ENCODE measurements at regions not wholly inside any gene's neighbourhood (a gene's known extent, or its start where the extent isn't known, plus 50 kb on each side); places are given as distances from the start of the nearest gene placed in this dataset.

DNA sequence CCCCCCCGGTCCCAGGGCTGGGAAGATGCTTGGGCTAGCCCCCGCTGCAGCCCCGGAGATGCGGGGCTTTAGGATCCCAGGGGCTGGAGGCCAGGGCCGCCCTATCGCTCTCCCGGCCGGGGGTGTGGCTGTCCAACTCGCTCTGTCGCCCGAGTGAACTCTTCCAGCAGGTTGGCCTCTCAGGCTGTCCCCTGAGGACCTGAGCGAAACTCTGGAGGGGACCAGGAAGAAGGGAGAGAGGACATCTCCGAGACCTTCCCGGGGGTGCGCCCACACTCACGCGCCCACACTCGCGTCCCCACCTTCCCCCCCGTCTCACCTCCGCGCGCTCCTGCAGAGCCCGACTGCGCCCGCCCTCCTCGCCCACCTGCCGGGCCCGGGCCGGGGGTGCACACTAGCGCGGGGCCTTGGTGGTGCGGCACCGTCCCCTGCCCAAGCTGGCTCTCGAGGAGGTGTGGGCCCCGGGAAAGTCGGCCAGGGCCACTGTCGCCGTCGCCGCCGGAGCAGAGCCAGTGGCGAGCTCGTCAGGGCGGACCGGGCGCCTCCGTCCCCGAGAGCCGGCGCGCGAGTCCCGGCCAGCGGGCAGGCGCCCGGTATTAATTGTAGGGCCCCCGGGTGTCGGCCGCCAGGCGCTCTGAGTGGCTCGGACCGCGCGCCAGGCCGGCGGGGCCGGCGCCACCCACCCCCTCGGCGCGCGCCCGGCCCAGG lies 101.7 kb upstream of the SVIL start:
- H2AFZ ChIP-seq (ENCODE audit: low read depth, low read length): peak overlapping the region; percentile 70
- H3K4me2 ChIP-seq (ENCODE audit: insufficient read depth, low read length): peak overlapping the region; percentile 55
- peak overlapping the region; percentile 83 for H3K9ac ChIP-seq (replicated peaks; ENCODE audit: extremely low read depth, insufficient read depth, low read length)
- intact Hi-C loops (cut with micrococcal nuclease) (loop anchor here (1.0 to 10.0 kb wide), 11 partner anchors 21 to 266 kb away; no protein-coding TSS in a partner anchor), dilution Hi-C loops (cut with MboI; ENCODE audit: extremely low pct_ligation_motif_present, low sequenced_read_pairs) (no loop called here)
- H3K27ac ChIP-seq (ENCODE audit: insufficient read depth, low read depth, low read length): peak overlapping the region; percentile 82
- no peaks in the 10 kb centered on the region for H3K9me1 ChIP-seq (replicated peaks; ENCODE audit: control insufficient read depth, extremely low read depth, insufficient read depth, low read length)
- H3K4me1 ChIP-seq (ENCODE audit: control insufficient read depth, extremely low read depth, insufficient read depth, low read length): peaks cover 15% of the 10 kb centered on the region
- BruUV-seq (replicated peaks): TSS peak; percentile 37
- peak overlapping the region; percentile 69 to 88 (median 82) for H3K4me3 ChIP-seq (replicated peaks in 1 of 3; ENCODE audit: insufficient read depth in 1 of 3, low read depth in 1 of 3, low read length in 3 of 3)
- no peaks in the 10 kb centered on the region for H3K9me3 ChIP-seq (replicated peaks; ENCODE audit: control insufficient read depth, insufficient read depth, low read length)
- FAIRE-seq (peak; percentile 47), DNase-seq (ENCODE audit: low read depth, low spot score) (peak; percentile 59)
- TF ChIP-seq FOS (IDR thresholded peaks at IDR 0.05; ENCODE audit: borderline replicate concordance, insufficient read depth, low read length): no peak
- peak; percentile 84 for TF ChIP-seq POLR2AphosphoS5 (IDR thresholded peaks at IDR 0.05; ENCODE audit: insufficient read depth, low read depth, low read length)
- peak; percentile 21 for TF ChIP-seq POLR2A (IDR thresholded peaks at IDR 0.05; ENCODE audit: low read depth, low read length)
- ChIA-PET CTCF (interaction anchor here (0.6 to 3.2 kb wide), 22 partner anchors 9 to 266 kb away, joined by 3 to 28 read pairs (median 5); no protein-coding TSS in a partner anchor), POLR2A (no interaction called here)
- no peaks in the 10 kb centered on the region for H3K36me3 ChIP-seq (ENCODE audit: control insufficient read depth in 2 of 2, extremely low read depth in 1 of 2, insufficient read depth in 2 of 2, low read length in 2 of 2)
- peaks cover 34% of the 10 kb centered on the region for H3K79me2 ChIP-seq (ENCODE audit: control insufficient read depth, insufficient read depth, low read length)
- H4K20me1 ChIP-seq (replicated peaks; ENCODE audit: control insufficient read depth, extremely low read depth, insufficient read depth, low read length): no peaks in the 10 kb centered on the region
- no peaks in the 10 kb centered on the region for H3K27me3 ChIP-seq (ENCODE audit: control insufficient read depth in 2 of 2, insufficient read depth in 2 of 2, low read length in 2 of 2)

DNA sequence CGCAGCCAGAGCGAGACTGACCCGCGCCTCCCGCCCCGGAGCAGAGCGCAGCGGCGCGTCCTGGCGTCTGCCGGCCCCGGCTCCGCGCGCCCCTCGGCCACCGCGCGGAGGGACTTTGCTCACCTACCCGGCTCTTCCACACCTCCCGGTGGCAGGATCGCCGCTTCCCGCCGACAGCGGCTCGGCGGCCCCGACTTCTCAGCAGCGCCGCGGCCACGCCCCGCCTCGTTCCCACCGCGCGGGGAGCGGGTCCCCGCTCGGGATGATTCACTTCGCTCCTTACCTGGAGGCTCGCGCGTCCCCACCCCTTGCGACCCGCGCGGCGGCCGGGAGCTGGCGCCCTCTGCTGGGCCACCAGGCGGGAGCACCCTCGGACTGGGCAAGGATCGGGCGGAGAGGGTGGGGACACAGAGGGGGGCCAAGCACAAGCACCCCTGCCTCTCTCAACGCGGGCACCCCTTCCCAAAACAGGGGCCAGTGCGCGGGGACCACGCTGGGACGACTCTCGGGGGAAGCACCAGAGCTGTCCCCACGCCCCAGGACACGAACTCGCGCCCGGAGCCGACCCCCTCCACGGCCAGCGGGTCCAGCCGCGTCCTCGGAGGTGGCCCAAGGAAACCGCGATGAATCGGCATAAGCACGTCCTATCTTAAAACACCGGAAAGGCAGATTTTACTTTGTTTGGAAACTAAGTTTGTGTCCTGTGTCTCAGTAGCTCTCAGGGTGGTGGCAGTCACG lies 101.0 kb upstream of the SVIL start:
- dilution Hi-C loops (cut with MboI; ENCODE audit: extremely low pct_ligation_motif_present, low sequenced_read_pairs) (no loop called here), intact Hi-C loops (cut with micrococcal nuclease) (loop anchor here (1.0 to 10.0 kb wide), 13 partner anchors 22 to 267 kb away; no protein-coding TSS in a partner anchor)
- H3K9me1 ChIP-seq (replicated peaks; ENCODE audit: control insufficient read depth, extremely low read depth, insufficient read depth, low read length): no peaks in the 10 kb centered on the region
- H3K9me3 ChIP-seq (replicated peaks; ENCODE audit: control insufficient read depth, insufficient read depth, low read length): no peaks in the 10 kb centered on the region
- peak overlapping the region; percentile 83 for H3K9ac ChIP-seq (replicated peaks; ENCODE audit: extremely low read depth, insufficient read depth, low read length)
- H3K27me3 ChIP-seq (ENCODE audit: control insufficient read depth in 2 of 2, insufficient read depth in 2 of 2, low read length in 2 of 2): no peaks in the 10 kb centered on the region
- H3K4me2 ChIP-seq (ENCODE audit: insufficient read depth, low read length): peak overlapping the region; percentile 55
- H2AFZ ChIP-seq (ENCODE audit: low read depth, low read length): peak overlapping the region; percentile 70
- BruUV-seq (replicated peaks): no TSS peak
- H3K4me3 ChIP-seq (replicated peaks in 1 of 3; ENCODE audit: insufficient read depth in 1 of 3, low read depth in 1 of 3, low read length in 3 of 3): peak overlapping the region; percentile 69 to 88 (median 82)
- no peaks in the 10 kb centered on the region for H3K36me3 ChIP-seq (ENCODE audit: control insufficient read depth in 2 of 2, extremely low read depth in 1 of 2, insufficient read depth in 2 of 2, low read length in 2 of 2)
- DNase-seq (ENCODE audit: low read depth, low spot score): peak; percentile 89
- H3K79me2 ChIP-seq (ENCODE audit: control insufficient read depth, insufficient read depth, low read length): peaks cover 39% of the 10 kb centered on the region
- H3K27ac ChIP-seq (ENCODE audit: insufficient read depth, low read depth, low read length): peak overlapping the region; percentile 82
- no peaks in the 10 kb centered on the region for H4K20me1 ChIP-seq (replicated peaks; ENCODE audit: control insufficient read depth, extremely low read depth, insufficient read depth, low read length)
- H3K4me1 ChIP-seq (ENCODE audit: control insufficient read depth, extremely low read depth, insufficient read depth, low read length): peaks cover 15% of the 10 kb centered on the region
- FAIRE-seq: no peak
- POLR2A ChIA-PET: no interaction called here
- CTCF ChIA-PET: interaction anchor here (0.6 to 3.2 kb wide), 24 partner anchors 9 to 266 kb away, joined by 3 to 28 read pairs (median 5); no protein-coding TSS in a partner anchor
- TF ChIP-seq GATA2 (IDR thresholded peaks at IDR 0.05; ENCODE audit: insufficient read depth, insufficient read length, low read depth, low read length) (no peak), POLR2A (IDR thresholded peaks at IDR 0.05; ENCODE audit: low read depth, low read length) (peak; percentile 20), EZH2 (IDR thresholded peaks at IDR 0.05; ENCODE audit: borderline replicate concordance, low read depth, low read length, severe bottlenecking) (no peak), POLR2AphosphoS5 (IDR thresholded peaks at IDR 0.05; ENCODE audit: insufficient read depth, low read depth, low read length) (no peak), JUN (IDR thresholded peaks at IDR 0.05; ENCODE audit: borderline replicate concordance, insufficient read depth, insufficient read length, low read depth) (no peak), MYC (IDR thresholded peaks at IDR 0.05; ENCODE audit: low read depth, low read length) (no peak), FOS (IDR thresholded peaks at IDR 0.05; ENCODE audit: borderline replicate concordance, insufficient read depth, low read length) (peak; percentile 61)
- TF ChIP-seq, protein P1, sequence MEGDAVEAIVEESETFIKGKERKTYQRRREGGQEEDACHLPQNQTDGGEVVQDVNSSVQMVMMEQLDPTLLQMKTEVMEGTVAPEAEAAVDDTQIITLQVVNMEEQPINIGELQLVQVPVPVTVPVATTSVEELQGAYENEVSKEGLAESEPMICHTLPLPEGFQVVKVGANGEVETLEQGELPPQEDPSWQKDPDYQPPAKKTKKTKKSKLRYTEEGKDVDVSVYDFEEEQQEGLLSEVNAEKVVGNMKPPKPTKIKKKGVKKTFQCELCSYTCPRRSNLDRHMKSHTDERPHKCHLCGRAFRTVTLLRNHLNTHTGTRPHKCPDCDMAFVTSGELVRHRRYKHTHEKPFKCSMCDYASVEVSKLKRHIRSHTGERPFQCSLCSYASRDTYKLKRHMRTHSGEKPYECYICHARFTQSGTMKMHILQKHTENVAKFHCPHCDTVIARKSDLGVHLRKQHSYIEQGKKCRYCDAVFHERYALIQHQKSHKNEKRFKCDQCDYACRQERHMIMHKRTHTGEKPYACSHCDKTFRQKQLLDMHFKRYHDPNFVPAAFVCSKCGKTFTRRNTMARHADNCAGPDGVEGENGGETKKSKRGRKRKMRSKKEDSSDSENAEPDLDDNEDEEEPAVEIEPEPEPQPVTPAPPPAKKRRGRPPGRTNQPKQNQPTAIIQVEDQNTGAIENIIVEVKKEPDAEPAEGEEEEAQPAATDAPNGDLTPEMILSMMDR (IDR thresholded peaks at IDR 0.05; ENCODE audit: extremely low read depth in 1 of 2, insufficient read depth in 1 of 2, low read depth in 1 of 2, low read length in 2 of 2): peak; percentile 90 to 92
- TF ChIP-seq, protein P2, sequence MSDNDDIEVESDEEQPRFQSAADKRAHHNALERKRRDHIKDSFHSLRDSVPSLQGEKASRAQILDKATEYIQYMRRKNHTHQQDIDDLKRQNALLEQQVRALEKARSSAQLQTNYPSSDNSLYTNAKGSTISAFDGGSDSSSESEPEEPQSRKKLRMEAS (IDR thresholded peaks at IDR 0.05; ENCODE audit: insufficient read depth, insufficient read length): no peak

All from endothelial cell of umbilical vein (primary cell).